ENCODE measurements at regions not wholly inside any gene's neighbourhood (a gene's known extent, or its start where the extent isn't known, plus 50 kb on each side); places are given as distances from the start of the nearest gene placed in this dataset.

DNA sequence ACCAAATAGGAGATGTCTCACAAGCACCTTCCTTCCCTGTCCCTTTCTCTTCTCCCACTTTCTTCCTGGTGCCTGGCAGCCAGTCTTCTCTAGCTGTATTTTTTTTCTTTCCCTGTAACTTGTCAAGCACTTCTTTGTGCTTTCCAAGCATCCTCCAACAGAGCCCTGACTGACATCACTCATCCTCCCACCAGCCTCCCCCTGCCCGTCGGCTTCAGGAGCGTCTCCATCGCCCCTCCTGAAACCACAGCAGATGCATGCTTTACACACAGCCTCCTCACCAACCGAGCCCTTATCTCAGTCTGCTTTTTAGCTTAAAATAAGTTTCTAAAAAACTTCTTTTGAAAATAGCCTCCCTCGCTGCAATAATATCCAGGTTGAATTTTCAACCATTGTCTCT is 268.7 kb upstream of the CDH5 start:
- DNase-seq (ENCODE audit: low read depth), result no peak

DNA sequence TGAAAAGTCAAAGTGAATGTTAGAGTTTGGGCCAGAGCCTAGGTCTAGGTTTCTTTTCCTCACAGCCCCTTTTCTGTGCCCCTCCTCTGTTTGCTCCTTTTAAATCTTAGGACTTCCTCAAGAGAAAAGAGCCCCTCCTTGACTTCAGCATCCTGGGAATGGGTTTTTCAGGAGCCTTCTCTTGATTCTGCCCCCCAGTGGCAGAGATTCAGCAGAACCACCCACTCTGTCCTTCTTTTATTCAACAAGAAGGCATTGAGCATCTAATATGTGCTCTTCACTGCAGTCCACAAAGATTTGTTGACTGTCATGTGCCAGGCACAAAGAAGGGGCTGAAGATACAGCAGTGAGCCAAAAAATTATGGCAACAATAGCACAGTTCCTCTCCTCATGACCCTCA is 270.8 kb upstream of the CDH5 start:
- DNase-seq (ENCODE audit: low read depth), result no peak

DNA sequence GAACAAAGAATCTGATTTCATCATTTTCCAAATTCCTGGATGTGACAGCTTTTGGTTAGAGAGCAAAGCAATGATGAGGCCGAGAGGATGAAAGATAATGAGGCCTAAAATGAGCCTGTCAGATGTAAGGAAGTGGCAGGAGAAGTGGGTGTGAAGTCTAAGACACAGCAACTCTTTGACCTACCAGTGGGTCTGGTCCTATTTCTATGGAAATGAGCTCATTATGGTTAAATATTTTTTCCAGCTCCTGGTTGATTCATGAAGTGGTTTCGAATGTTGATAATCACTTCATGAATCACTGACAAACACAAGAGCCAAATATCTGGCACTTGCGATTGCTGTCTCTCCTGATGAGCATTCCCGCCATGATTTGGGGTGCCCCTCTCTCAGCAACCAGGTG is 273.3 kb upstream of the CDH5 start:
- peak; percentile 27 for DNase-seq (ENCODE audit: low read depth)

DNA sequence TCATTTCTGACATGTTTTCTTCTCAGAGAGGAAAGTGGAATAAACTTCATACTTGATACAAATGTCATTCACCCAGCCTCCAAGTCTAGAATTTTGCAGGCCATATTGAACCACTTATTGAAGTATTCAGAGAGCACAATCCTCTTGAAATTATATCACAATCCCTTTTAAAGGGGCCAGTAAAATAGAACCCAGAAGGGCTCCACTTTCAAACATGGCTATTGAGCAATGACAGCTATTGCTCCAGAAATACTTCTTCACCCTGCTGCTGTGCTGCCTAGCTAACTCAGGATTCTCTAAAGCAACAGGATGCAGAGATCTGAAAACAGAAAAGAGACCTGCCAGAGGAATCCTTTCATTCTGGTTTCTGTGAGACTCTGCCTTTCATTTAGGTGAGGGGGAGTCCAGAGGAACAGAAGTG is 275.0 kb upstream of the CDH5 start:
- DNase-seq (ENCODE audit: low read depth), result no peak

DNA sequence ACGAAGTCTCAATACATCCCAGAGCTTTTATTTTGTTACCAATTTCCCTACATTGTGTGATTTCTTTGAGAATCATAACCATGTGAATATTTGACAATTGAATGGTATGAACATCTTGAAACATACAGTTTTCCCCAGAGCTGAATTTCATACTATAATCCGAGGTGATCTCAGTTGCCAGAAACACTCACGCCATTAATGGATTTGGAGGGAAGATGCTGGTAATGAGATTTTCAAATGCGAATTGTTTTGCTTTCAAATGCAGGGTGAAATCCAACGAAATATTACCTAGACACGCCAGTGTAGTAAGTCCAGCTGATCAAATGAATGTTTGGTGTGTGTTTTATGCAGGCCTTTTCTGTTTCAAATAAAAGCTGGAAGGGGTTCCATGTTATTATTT is 277.8 kb upstream of the CDH5 start:
- no peak for DNase-seq (ENCODE audit: low read depth)

DNA sequence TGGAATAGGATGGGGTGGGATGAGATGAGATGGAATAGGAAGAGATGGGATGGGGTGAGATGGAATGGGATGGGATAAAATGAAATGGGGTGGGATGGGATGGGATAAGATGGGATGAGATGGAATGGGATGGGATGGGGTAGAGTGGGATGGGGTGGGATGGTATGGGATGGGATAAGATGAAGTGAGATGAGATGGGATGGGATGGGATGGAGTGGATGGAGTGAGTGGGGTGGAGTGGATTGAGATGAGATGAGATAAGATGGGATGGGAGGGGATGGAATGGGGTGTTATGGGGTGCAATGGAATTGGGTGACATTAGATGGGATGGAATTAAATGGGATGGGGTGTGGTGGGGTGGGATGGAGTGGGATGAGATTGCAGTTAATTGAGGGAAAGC is 279.2 kb upstream of the CDH5 start:
- no peak for DNase-seq (ENCODE audit: low read depth)

DNA sequence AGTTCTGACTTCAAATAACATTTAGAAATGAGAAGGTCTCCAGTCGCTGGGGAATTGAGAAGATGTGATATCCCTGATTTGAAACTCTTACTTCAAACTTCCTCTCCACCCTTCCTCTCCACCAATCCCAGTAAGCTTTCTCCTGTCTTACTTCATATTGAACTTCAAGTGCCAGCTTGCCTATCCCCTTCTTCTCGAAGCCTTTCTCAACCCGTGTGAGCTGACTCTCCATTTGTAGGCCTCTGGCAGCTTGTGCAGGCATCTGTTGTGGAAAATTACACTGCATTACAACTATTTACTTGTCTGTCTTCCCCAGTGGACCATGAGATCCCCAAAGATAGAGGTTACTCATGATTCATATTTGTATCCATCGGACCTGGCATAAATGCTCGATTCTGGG is 280.8 kb upstream of the CDH5 start:
- DNase-seq (ENCODE audit: low read depth), result no peak

DNA sequence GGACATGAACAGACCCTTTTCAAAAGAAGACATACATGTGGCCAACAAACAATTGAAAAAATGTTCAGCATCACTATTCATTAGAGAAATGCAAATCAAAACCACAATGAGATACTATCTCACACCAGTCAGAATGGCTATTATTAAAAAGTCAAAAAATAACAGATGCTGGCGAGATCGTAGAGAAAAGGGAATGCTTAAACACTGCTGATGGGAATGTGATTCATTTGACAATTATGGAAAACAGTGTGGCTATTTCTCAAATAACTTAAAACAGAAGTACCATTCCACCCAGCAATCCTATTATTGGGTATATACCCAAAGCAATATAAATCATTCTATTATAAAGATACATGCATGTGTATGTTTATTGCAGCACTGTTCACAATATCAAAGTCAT is 281.8 kb upstream of the CDH5 start:
- DNase-seq (ENCODE audit: low read depth), result peak; percentile 18

DNA sequence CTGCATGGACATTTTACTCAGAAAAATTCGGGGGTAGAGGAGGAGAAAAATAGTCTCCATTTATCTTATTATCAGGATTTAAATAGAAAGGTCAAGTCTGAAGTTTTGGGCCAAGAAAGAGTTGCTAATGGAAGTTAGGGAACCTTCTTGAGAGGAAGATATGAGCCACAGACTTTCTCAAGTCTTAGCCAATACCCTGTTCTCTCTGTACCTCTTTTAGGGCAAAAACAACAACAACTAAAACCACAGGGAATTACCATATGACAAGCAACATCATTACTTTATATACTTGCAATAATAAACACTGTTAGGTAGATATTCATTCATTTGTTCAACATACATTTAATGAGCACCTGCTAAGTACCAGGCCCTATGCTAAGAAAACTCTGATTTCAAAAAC is 282.2 kb upstream of the CDH5 start:
- DNase-seq (ENCODE audit: low read depth), result no peak

DNA sequence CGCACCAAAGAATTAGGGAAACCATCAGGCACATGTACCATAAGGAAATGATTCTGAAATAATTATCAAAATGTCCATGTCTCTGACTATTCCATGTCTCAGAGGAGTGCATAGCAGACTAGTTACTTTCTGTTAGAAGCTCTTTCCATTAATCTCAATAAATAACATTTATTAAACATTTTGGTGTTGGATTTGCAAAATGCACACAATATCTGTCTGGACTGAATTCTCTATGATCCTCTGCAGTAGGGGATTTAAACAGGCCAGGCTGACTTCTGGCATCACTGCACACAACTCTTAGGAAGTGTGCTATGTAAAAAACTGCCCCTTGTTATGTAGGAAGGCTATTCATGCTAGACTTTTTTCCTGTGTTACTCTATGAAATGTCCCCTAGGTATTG is 283.3 kb upstream of the CDH5 start:
- no peak for DNase-seq (ENCODE audit: low read depth)

DNA sequence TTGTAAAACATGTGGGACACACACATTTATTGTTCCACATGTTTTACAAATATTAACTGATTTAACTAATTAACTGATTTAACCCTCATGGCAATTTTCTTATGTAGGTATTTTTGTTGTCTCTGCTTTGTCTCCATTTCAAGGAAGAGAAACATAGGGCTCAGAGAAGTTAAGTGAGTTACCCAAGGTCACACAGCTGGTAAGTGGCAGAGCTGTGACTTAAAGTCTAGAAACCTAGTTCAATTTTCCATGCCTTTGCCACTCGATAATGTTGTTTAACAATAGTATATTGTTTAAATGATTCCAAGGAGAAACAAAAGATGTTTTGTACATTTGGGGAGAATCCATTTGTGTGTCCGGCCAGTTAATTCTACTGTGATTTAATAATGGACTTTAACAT is 284.1 kb upstream of the CDH5 start:
- DNase-seq (ENCODE audit: low read depth), result no peak

DNA sequence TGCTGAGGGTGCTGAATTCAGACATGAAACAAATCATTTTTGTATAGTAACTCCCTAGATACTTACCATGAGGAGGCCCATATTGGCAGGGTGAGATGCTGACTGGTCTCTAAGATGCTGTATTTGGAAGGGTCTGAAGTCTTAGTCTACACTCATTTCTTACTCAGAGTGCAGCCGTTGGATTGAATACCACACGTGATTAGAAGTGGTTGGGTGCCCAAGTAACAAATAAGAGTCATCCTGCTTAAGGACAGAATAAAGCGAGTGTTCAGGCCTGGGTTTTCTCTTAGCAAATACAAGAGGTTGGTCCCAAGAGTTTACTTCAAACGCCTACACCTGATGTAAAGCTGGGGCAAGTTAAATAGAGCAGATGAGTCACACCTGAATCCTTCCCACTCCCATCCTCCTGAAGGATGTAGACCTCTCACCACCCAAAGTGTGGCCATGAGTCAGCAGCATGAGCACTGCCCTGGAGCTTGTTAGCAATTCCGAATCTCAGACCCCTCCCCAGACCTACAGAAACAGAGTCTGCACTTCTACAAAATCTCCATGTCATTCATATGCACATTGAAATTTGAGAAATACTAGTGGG is 284.6 kb upstream of the CDH5 start:
- peak; percentile 66 for DNase-seq (ENCODE audit: low read depth)

DNA sequence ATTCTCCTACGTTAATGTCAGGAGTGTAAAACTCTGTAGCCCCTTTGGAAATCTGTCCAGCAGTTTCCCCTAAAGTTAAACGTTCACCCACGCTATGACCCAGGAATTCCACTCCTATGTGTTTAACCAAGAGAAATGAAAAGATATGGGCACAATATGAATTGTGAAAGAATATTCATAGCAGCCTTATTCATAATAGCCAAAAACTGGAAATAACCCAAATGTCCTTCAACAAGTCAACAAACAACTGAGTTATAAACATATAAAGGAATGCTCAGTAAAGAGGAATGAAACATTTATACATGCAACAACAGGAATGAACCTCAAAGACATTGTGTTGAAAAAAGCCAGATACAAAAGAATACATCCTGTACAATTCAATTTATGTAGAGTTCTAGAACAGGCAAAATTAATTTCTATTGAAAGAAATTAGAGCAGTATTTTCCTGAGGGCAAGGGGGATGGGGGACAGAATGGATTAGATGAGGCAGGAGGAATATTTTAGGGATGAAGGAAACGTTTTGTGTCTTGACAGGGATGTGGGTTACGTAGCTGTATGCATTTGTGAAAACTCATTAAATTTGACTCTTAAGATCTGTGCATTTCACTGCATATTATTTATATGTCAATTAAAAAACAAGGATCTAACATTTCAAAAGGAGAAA is 286.7 kb upstream of the CDH5 start:
- no peak for DNase-seq (ENCODE audit: low read depth)

DNA sequence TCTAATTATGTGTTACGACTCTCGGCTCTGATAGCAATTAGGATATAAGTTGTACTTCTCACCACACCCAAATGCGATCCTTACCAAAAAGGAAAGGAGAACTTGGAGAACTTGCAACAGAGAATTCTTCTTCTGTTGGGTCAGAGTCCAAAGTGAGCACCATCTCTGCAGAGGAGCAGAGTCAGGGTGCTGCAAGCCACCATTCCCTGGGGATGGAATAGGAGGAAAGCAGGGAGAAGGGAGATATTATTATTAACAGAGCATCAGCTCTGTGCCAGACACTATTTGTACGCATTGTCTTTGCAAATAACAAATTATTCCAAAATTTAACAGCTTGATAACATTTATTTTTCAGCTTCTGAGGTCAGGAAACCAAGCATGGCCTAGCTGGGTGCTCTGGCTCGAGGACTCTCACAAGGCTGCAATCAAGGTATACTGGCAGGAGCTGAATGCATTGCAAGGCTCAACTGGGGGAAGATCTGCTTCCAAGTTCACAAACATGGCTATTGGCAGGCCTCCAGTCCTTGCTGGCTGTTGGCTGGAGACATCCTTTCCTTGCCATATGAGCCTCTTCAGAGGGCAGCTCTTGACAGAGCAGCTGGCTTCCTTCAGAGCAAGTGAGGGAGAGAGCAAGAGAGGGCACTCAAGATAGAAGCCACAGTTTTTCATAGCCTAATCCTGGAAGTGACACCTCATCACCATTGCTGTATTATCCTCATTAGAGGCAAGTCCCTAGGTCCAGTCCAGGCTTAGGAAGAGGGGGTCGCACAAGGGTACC is 296.2 kb upstream of the CDH5 start:
- DNase-seq (ENCODE audit: low read depth), result no peak

DNA sequence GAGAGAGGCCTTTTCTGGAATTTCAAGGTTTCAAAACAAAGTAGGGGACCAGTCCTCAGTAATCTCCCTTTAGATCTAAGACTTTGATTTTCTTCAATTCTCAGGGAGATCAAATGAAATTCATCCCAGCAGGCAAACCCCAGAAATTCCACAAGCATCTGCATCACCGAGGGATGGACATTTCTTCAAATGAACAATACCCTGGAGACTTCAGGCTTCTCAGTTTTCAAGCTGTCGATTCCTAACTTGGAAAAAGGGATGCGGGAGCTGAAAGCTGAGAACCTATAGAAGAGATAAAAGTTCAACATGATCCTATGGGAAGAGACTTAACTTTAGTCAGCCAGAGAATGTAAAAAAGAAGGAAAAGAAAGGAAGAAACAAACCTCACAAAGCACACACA is 296.9 kb upstream of the CDH5 start:
- DNase-seq (ENCODE audit: low read depth), result no peak

DNA sequence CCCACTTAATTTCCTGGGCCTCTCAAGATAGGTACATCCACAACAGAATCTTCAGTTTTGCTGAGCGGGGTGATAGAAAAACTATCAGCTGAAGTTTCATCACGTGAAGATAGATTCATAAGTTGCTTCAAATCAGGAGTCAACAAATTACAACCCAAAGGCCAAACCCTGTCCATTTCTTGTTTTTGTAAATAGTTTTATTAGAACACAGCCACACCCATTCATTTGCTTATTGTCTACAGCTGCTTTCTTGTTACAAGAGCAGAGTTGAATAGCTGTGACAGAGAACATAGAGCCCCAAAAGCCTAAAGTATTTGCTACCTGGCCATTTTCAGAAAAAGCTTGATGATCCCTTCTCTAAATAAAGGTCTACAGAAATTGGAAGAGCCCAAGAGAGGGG is 300.1 kb upstream of the CDH5 start:
- DNase-seq (ENCODE audit: low read depth), result no peak

DNA sequence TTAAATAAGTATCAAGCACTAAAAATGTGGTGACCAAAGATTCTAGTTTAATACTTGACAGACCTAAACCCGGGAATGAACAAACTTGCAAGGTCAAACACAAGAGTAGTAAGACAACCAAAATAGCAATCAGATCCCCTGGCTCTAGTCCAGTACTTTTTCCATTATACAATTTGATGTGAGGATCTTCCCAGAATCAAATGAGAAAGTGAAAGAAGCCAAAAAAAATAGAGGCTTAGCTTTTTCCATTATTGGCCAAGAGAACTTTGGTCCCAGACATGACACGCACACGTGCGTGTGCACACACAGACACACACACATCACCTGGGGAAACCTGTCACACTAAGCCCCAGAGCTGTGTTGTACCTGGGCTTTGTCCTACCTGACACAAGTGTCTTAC is 300.6 kb upstream of the CDH5 start:
- DNase-seq (ENCODE audit: low read depth), result no peak

DNA sequence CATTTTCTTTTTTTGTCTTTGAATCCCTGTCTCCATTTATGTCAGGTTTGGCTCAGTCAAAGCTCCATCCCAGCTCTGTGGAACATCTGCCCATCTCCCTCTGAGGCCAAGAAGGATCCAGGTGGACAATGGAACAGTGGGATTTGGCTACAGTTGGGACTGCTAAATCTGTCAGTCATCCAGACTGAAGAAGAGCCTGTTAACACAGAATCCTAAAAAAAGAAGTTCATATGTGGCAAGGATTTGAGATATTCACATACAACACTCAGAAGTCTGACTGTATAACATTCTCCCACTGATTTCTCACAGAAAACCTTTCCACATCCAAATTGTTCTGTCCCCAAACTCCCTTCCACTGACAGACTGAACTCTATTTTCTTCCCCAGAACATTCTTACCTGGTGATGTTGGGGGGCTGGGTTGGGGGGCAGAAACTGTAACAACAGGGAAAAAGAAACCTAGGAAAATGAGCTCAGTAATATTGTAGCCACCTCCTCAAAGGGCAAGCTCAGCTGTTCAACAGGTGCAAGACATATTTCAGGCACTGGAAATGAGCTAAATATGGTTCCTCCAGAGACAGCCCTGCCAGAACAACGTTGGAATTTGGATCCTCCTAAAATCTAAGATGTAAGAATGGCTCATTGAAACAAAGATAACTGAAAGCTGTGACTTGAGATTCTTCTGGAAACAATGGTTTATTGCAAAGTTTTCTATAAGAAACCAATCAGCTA is 301.5 kb upstream of the CDH5 start:
- DNase-seq (ENCODE audit: low read depth), result no peak

DNA sequence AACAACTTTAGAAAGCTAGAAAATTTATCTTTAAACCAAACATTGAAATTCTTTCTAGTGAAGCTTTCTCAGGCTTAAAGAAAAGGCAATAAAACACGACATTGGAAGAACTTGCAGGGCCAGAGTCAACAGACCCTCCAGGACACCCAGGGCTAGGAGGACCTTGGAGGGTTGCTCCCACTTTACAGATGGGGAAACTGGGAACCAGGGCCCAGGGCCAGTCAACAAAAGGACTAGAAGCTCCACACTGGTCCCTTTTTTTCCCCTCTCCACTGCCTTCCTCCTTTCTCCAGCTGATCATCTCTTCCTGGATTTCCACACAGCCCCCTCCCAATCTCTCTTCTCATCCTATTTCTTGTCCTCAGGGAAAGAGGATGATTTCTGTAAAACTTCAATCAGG is 307.7 kb upstream of the CDH5 start:
- DNase-seq (ENCODE audit: low read depth), result no peak

DNA sequence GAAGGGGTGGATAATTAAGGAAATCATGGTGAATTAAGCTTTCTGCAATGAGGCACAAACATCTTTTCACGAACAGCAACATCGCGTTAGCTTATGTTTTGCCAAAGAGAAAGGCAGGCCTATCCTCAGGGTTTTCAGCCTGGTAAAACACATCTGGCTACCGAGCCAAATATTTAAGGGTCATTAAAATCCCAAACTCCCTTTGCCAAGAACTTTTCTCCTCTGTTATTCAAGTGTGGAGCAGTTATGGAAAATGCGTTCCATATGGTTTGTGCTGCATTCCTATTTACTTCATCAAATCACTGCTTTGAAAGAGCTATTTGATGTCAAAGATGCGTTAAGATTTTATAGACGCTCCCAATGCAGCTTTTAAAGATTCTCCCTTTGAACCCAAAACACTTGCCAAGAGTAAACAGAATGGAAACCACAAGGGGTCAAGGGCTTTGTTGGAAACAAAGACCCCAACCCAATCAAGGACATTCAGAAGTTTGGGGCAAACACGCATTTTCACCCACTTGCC is 308.3 kb upstream of the CDH5 start:
- DNase-seq (ENCODE audit: low read depth), result no peak

DNA sequence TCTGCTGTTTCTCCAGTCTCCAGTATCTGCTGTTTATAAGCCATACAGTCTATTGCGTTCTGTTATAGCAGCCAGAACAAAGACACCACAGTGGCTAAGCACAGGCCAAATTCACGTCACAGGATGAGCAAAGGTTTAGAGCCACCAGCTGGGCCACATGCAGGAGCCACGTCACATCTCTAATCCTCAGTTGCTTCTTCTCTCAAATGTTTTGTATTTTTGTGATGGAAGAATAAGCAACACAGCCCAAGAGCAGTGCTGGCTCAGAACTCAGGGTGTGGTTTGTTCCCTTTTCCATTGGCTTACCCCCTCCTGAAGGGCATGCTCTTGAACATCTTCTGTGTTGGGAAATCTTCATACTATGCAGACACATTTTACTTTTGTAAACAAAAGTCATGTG is 309.4 kb upstream of the CDH5 start:
- no peak for DNase-seq (ENCODE audit: low read depth)

DNA sequence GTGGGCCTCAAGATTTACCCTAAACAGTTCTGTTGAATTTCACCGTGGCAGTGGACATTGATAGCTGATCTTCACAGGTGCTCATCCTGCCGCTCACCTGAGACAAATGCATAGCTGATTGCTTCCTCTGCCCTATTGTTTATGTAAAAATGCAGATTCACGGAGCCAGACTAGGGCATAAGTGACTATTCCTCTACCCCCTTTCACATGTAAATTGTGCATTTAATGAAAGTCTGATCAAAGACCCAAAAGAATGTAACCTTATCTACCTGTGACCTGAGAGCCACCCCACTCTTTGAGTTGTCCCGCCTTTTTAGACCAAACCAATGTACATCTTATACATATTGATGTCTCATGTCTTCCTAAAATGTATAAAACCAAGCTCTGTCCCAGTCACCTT is 312.4 kb upstream of the CDH5 start:
- DNase-seq (ENCODE audit: low read depth), result no peak

DNA sequence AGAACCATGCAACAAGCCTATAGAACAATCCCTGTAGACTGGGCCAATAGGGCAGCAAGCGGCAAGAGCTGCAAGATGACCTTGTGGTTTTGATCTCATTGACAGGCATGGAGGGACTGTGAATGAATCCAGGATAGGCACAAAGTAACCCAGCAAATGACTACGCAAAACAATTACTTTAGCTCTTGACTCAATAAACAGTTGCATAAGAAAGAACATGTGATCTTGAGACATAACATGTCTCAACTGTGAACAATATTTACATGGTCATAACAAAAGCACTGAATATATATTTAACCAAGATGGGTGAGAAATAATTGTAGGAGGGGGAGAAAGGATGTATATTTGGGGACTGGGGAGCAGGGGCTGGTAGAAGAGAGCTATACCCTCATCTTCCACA is 313.7 kb upstream of the CDH5 start:
- DNase-seq (ENCODE audit: low read depth), result no peak

All from M059J (cell line).